ENCODE measurements at regions not wholly inside any gene's neighbourhood (a gene's known extent, or its start where the extent isn't known, plus 50 kb on each side); places are given as distances from the start of the nearest gene placed in this dataset.
A peak's percentile ranks its signal among the peaks of the same experiment; 100 is the strongest.

- DNase-seq (ENCODE audit: low read depth) = no peak
These were observed 57.2 kb upstream of the UGP2 start for GRCh38 chr2:63784461-63784860.

GRCh38 chr2:63785096-63785495 lies 56.6 kb upstream of the UGP2 start:
- no peak for DNase-seq (ENCODE audit: low read depth)

GRCh38 chr2:63786471-63786870 lies 55.2 kb upstream of the UGP2 start:
- DNase-seq (ENCODE audit: low read depth) = peak; percentile 35

- peak; percentile 74 for DNase-seq (ENCODE audit: low read depth)
These were observed 53.6 kb upstream of the UGP2 start for GRCh38 chr2:63788071-63788470.

GRCh38 chr2:63789338-63790020 lies 52.2 kb upstream of the UGP2 start:
- DNase-seq (ENCODE audit: low read depth) = peak; percentile 72

- no peak for DNase-seq (ENCODE audit: low read depth)
These were observed 51.2 kb upstream of the UGP2 start for GRCh38 chr2:63790491-63790890.

GRCh38 chr2:63790906-63791305 lies 50.8 kb upstream of the UGP2 start:
- peak; percentile 80 for DNase-seq (ENCODE audit: low read depth)

- DNase-seq (ENCODE audit: low read depth) = no peak
These were observed 50.3 kb upstream of the UGP2 start for GRCh38 chr2:63791387-63791786.
